Right lobe of liver (tissue), 4 donors: ENCODE measurements at regions not wholly inside any gene's neighbourhood (a gene's known extent, or its start where the extent isn't known, plus 50 kb on each side); places are given as distances from the start of the nearest gene placed in this dataset.

Experiments
- CTCF ChIP-seq, 4 donors: fragments of 200-600 bp in 3 of 4; fragments of 450-650 bp in 1 of 4; IDR thresholded peaks; one replicate each; pipeline versions ENCODE4 v1.5.1 to v1.8.0; 2016 to 2022; ENCODE audit warnings: antibody characterized with exemption in 4 of 4, mild to moderate bottlenecking in 2 of 4
- POLR2A ChIP-seq: fragments of 450-650 bp; IDR thresholded peaks from one replicate; pipeline ENCODE4 v1.6.1; 2017; ENCODE audit warnings: antibody characterized with exemption, mild to moderate bottlenecking
- donor health status: DM: no; HTN: no; CAD: no.
- donor health status: DM: no; HTN: no; CAD: no.
- donor health status: DM: no; HTN: yes; CAD: no.

- no peak for TF ChIP-seq CTCF (IDR thresholded peaks at IDR 0.05)
- TF ChIP-seq POLR2A: no peak
These were observed 61.7 kb downstream of the CALM1 start for GRCh38 chr14:90458536-90458935.
